Peyer's patch (tissue), 4 donors: ENCODE measurements at regions not wholly inside any gene's neighbourhood (a gene's known extent, or its start where the extent isn't known, plus 50 kb on each side); places are given as distances from the start of the nearest gene placed in this dataset.
"Not testable (repeated sequence)": the region's sequence is repeated elsewhere in the genome, so short reads cannot be mapped to it uniquely, and the experiment has no call there.

ENCODE experiments used
- POLR2A ChIP-seq, 2 donors: fragments of 450-650 bp; IDR thresholded peaks; one replicate each; pipeline ENCODE4 v1.5.1; 2017; ENCODE audit warnings: antibody characterized with exemption in 2 of 2, mild to moderate bottlenecking in 2 of 2, moderate library complexity in 2 of 2
- TF ChIP-seq, protein P1 (sequence below), 6 experiments: fragments of 450-650 bp in 4 of 6; fragments of 200-600 bp in 2 of 6; sonication (generic) in 1 of 6; IDR thresholded peaks; one replicate each; pipeline ENCODE4 v1.5.1; 2017 to 2019; ENCODE audit warnings: antibody characterized with exemption in 6 of 6, mild to moderate bottlenecking in 3 of 6, moderate library complexity in 1 of 6

DNA sequence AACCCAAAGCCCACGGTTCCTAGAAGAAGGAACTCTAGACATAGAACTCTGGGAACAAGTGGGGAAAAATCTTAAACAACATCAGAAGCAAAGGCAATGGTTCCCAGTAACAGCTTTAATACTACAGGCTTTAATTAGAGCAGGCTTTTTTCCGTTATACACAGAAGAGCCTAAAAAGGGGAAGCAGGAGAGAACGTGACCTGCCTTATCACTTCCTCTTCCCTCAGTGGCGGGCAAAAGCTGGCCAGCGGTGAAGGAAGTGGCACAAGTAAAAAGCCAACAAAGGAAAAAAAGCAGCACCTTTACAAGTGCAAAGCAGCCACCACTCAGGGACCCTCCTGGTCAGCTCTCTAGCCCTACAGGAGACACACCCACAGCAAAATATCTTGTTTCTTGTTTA is 149.3 kb downstream of the RBMY1D start:
- TF ChIP-seq, protein P1, sequence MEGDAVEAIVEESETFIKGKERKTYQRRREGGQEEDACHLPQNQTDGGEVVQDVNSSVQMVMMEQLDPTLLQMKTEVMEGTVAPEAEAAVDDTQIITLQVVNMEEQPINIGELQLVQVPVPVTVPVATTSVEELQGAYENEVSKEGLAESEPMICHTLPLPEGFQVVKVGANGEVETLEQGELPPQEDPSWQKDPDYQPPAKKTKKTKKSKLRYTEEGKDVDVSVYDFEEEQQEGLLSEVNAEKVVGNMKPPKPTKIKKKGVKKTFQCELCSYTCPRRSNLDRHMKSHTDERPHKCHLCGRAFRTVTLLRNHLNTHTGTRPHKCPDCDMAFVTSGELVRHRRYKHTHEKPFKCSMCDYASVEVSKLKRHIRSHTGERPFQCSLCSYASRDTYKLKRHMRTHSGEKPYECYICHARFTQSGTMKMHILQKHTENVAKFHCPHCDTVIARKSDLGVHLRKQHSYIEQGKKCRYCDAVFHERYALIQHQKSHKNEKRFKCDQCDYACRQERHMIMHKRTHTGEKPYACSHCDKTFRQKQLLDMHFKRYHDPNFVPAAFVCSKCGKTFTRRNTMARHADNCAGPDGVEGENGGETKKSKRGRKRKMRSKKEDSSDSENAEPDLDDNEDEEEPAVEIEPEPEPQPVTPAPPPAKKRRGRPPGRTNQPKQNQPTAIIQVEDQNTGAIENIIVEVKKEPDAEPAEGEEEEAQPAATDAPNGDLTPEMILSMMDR (IDR thresholded peaks at IDR 0.05): not testable (repeated sequence)
- TF ChIP-seq POLR2A (IDR thresholded peaks at IDR 0.05): not testable (repeated sequence)
